SH-SY5Y (cell line): ENCODE measurements at regions not wholly inside any gene's neighbourhood (a gene's known extent, or its start where the extent isn't known, plus 50 kb on each side); places are given as distances from the start of the nearest gene placed in this dataset.

Source experiments
- GATA2 ChIP-seq: IDR thresholded peaks from 2 replicates; pipeline ENCODE4 v1.6.1; 2011; ENCODE audit warnings: mild to moderate bottlenecking, low read depth, low read length
- GATA3 ChIP-seq: IDR thresholded peaks from 2 replicates; pipeline ENCODE4 v1.6.1; 2011; ENCODE audit warnings: low read depth, mild to moderate bottlenecking, low read length, moderate library complexity

DNA sequence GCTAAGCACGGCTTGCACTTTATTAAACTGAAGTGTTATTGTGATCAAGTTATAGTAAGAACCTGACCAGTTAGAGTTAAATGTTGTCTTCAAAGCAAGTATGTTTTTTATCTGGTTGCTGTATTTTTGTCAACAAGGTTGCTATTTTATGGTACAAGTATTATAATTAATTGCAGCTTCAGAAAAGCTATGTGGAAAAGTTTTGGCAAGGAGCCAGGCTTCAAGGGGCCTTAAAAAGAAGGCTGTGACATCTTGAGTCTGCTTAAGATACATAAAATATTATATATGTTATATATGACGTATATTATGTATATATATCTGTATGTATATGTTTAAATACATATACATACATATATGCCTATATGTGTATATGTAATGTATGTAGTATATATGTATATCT lies 1461.2 kb upstream of the CDH8 start:
- TF ChIP-seq GATA3 (no peak), GATA2 (no peak)
